ENCODE measurements at regions not wholly inside any gene's neighbourhood (a gene's known extent, or its start where the extent isn't known, plus 50 kb on each side); places are given as distances from the start of the nearest gene placed in this dataset.

GRCh38 chr11:70675697-70676374 lies 277.5 kb downstream of the CTTN start:
- TF ChIP-seq CTCF (conservative IDR thresholded peaks at IDR 0.05; ENCODE audit: low read depth, low read length) = no peak
- TF ChIP-seq EZH2 (IDR thresholded peaks at IDR 0.05; ENCODE audit: borderline replicate concordance, low read depth, low read length, poor library complexity, severe bottlenecking) = no peak

Data from A673 (cell line).